ENCODE measurements at regions not wholly inside any gene's neighbourhood (a gene's known extent, or its start where the extent isn't known, plus 50 kb on each side); places are given as distances from the start of the nearest gene placed in this dataset.

GRCh38 chr4:136634121-136634520, 898.2 kb downstream of the PCDH18 start:
- TF ChIP-seq CTCF (IDR thresholded peaks at IDR 0.05) (no peak), POLR2A (IDR thresholded peaks at IDR 0.05) (no peak)
